ENCODE measurements at regions not wholly inside any gene's neighbourhood (a gene's known extent, or its start where the extent isn't known, plus 50 kb on each side); places are given as distances from the start of the nearest gene placed in this dataset.

DNA sequence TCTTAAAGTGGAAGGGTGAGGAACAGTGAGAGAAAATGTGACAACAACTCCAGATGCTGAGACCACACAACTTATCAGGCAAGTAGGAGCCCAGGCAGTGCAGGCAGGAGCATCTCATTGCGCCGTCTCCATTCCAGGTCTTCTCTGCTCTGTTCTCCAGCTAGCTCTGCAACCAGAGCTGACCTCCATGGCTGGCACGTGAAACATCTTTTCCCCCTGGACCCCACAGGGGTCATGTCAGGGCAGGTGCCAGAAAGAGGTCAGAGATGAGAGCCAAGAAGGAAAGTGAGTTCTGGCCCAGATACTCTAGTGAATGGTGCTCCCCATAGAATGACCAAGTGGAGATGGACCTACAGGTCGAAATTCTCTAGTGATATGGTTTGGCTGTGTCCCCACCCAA is 281.4 kb downstream of the SMOC2 start:
- no peak for DNase-seq (ENCODE audit: low spot score)

GRCh38 chr6:168721571-168721970 is 280.6 kb downstream of the SMOC2 start:
- DNase-seq (ENCODE audit: low spot score): no peak

DNA sequence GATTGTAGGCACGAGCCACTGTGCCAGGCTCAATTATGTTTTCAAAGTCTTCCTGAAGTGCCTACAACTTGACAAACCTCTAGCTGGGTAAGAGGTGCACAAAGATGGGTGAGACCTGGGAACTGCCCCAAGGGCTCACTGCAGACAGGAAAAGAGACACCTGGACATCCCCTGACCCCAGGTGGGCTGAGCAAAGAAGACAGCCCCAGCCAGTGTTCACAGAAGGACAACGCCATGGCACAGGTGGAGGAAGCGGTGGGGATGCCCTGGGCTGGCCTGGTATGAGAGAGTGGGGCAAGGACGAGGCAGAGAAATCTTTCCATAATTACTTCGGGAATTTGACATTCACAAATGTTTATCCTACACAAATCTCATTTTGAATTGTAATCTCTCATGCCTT is 278.9 kb downstream of the SMOC2 start:
- no peak for DNase-seq (ENCODE audit: low spot score)

DNA sequence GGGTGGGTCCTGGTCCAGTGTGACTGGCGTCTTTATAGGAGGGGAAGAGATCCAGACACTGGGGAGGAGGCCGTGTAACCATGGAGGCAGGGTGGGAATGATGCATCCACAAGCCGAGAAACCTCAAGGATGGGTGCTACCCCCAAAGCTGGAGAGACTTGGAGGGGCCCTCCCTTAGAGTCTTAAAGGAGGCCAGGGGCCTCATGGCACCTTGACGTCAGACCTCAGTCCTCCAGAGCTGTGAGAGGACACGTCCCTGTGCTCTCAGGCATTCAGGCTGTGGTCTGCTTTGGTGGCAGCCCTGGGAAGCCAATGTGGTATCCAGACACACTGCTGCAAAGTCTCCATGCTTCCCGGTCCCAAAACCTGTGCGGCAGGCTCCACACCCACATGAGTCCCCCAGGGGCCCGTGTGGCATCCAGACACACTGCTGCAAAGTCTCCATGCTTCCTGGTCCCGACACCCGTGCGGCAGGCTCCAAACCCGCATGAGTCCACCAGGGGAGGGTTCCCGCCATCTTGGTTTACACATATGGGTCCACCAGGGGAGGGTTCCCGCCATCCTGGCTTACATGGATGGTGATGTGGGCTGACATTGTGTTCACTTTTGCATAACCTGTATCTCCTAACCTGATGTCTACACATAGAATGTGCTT is 278.0 kb downstream of the SMOC2 start:
- DNase-seq (ENCODE audit: low spot score): no peak
